ENCODE measurements at regions not wholly inside any gene's neighbourhood (a gene's known extent, or its start where the extent isn't known, plus 50 kb on each side); places are given as distances from the start of the nearest gene placed in this dataset.

DNA sequence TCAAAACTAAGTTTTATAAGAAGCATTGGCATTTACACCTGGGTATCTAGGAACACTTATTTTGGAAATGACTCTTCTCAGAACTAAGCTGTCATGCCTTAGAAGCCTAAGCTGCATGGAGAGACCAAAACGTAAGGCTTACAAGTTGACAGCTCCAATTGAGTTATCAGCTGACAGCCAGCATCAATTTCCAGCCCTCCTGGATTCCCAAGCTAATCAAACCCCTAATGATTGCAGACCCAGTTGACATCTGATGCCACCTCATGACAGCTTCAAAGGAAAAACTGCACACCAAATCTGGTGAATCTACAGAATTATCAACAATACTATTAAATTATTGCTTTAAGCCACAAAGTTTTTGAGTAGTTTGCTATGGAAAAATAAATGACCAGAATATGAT is 187.6 kb upstream of the PRMT6 start:
- Histone ChIP-seq H2AFZ (ENCODE audit: insufficient read depth, low read depth, low read length, poor library complexity, severe bottlenecking) (no peak overlapping the region), H3K4me1 (ENCODE audit: control insufficient read depth in 2 of 2, insufficient read depth in 2 of 2, low read length in 2 of 2) (no peaks in the 10 kb centered on the region), H3K27ac (ENCODE audit: low read length in 2 of 2) (no peak overlapping the region), H3K4me2 (replicated peaks; ENCODE audit: low read depth, low read length, poor library complexity, severe bottlenecking) (no peak overlapping the region), H3K9ac (ENCODE audit: low read length) (no peak overlapping the region), H3K36me3 (replicated peaks in 1 of 2; ENCODE audit: control extremely low read depth in 1 of 2, control insufficient read depth in 1 of 2, extremely low read depth in 1 of 2, insufficient read depth in 2 of 2, low read length in 1 of 2) (no peaks in the 10 kb centered on the region), H4K20me1 (ENCODE audit: control insufficient read depth, insufficient read depth, low read length, poor library complexity, severe bottlenecking) (no peaks in the 10 kb centered on the region), H3K79me2 (ENCODE audit: control insufficient read depth, insufficient read depth, low read length) (no peaks in the 10 kb centered on the region), H3K27me3 (replicated peaks in 1 of 4; ENCODE audit: control extremely low read depth in 1 of 4, control insufficient read depth in 3 of 4, insufficient read depth in 4 of 4, low read length in 3 of 4) (no peaks in the 10 kb centered on the region), H3K4me3 (ENCODE audit: control extremely low read depth in 1 of 5, extremely low read depth in 1 of 5, insufficient read depth in 1 of 5, low read depth in 2 of 5, low read length in 4 of 5) (no peak overlapping the region), H3K9me3 (ENCODE audit: control extremely low read depth in 1 of 3, control insufficient read depth in 2 of 3, insufficient read depth in 1 of 3, low read length in 2 of 3) (no peaks in the 10 kb centered on the region)
- intact Hi-C loops (cut with micrococcal nuclease), result no loop called here
- ATAC-seq (ENCODE audit: low read depth), result no peak
- Mint-ChIP-seq H3K9me3 (ENCODE audit: insufficient read depth) (peaks cover 5% of the 10 kb centered on the region), H3K4me1 (no peaks in the 10 kb centered on the region), H3K27me3 (no peaks in the 10 kb centered on the region), H3K4me3 (no peak overlapping the region), H3K27ac (no peak overlapping the region)
- POLR2A ChIA-PET, result no interaction called here
- no peak for TF ChIP-seq EZH2 (IDR thresholded peaks at IDR 0.05; ENCODE audit: borderline replicate concordance, insufficient read depth, low read depth, low read length, poor library complexity, severe bottlenecking)
- TF ChIP-seq, protein P1, sequence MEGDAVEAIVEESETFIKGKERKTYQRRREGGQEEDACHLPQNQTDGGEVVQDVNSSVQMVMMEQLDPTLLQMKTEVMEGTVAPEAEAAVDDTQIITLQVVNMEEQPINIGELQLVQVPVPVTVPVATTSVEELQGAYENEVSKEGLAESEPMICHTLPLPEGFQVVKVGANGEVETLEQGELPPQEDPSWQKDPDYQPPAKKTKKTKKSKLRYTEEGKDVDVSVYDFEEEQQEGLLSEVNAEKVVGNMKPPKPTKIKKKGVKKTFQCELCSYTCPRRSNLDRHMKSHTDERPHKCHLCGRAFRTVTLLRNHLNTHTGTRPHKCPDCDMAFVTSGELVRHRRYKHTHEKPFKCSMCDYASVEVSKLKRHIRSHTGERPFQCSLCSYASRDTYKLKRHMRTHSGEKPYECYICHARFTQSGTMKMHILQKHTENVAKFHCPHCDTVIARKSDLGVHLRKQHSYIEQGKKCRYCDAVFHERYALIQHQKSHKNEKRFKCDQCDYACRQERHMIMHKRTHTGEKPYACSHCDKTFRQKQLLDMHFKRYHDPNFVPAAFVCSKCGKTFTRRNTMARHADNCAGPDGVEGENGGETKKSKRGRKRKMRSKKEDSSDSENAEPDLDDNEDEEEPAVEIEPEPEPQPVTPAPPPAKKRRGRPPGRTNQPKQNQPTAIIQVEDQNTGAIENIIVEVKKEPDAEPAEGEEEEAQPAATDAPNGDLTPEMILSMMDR (IDR thresholded peaks at IDR 0.05), result no peak
- no peak for DNase-seq
- 33% methylated on average over 1 of the region's 1 CpG for WGBS (ENCODE audit: insufficient coverage)
- CTCF ChIA-PET, result no interaction called here

DNA sequence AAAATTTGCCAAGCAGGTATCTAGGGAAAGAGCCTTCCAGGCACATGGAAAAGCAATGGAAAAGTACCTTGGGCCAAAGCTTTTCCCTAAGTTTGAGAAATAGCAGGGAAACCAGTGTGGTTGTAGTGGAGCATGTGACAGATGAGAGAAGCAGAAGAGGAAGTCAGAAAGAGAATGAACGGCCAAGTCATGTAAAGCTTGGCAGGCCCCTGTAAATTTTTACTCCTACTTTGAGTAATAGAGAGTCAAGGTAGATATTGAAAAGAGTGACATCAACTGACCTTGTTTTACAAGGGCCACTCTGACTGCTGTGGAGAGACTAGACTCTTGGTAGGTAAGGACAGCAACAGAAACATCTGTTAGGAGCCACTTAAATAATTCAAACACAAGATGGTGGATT is 180.9 kb upstream of the PRMT6 start:
- no peak overlapping the region for H3K4me3 ChIP-seq (ENCODE audit: control extremely low read depth in 1 of 5, extremely low read depth in 1 of 5, insufficient read depth in 1 of 5, low read depth in 2 of 5, low read length in 4 of 5)
- Mint-ChIP-seq H3K4me1 (no peaks in the 10 kb centered on the region), H3K27me3 (no peaks in the 10 kb centered on the region), H3K4me3 (no peak overlapping the region), H3K27ac (no peak overlapping the region), H3K9me3 (ENCODE audit: insufficient read depth) (no peaks in the 10 kb centered on the region)
- TF ChIP-seq, protein P1 (IDR thresholded peaks at IDR 0.05), result no peak
- TF ChIP-seq EZH2 (IDR thresholded peaks at IDR 0.05; ENCODE audit: borderline replicate concordance, insufficient read depth, low read depth, low read length, poor library complexity, severe bottlenecking), result no peak
- no peak overlapping the region for H3K27ac ChIP-seq (ENCODE audit: low read length in 2 of 2)
- no peak for DNase-seq
- H4K20me1 ChIP-seq (ENCODE audit: control insufficient read depth, insufficient read depth, low read length, poor library complexity, severe bottlenecking), result no peaks in the 10 kb centered on the region
- H3K4me1 ChIP-seq (ENCODE audit: control insufficient read depth in 2 of 2, insufficient read depth in 2 of 2, low read length in 2 of 2), result no peaks in the 10 kb centered on the region
- H3K9me3 ChIP-seq (ENCODE audit: control extremely low read depth in 1 of 3, control insufficient read depth in 2 of 3, insufficient read depth in 1 of 3, low read length in 2 of 3), result no peaks in the 10 kb centered on the region
- 13% methylated on average over 1 of the region's 1 CpG for WGBS (ENCODE audit: insufficient coverage)
- ATAC-seq (ENCODE audit: low read depth), result no peak
- peaks cover 0 to 5% (median 0%) of the 10 kb centered on the region in 4 experiments for H3K27me3 ChIP-seq (replicated peaks in 1 of 4; ENCODE audit: control extremely low read depth in 1 of 4, control insufficient read depth in 3 of 4, insufficient read depth in 4 of 4, low read length in 3 of 4)
- H3K36me3 ChIP-seq (replicated peaks in 1 of 2; ENCODE audit: control extremely low read depth in 1 of 2, control insufficient read depth in 1 of 2, extremely low read depth in 1 of 2, insufficient read depth in 2 of 2, low read length in 1 of 2), result no peaks in the 10 kb centered on the region
- intact Hi-C loops (cut with micrococcal nuclease), result no loop called here
- ChIA-PET POLR2A (no interaction called here), CTCF (no interaction called here)
- no peak overlapping the region for H3K4me2 ChIP-seq (replicated peaks; ENCODE audit: low read depth, low read length, poor library complexity, severe bottlenecking)
- no peaks in the 10 kb centered on the region for H3K79me2 ChIP-seq (ENCODE audit: control insufficient read depth, insufficient read depth, low read length)
- H2AFZ ChIP-seq (ENCODE audit: insufficient read depth, low read depth, low read length, poor library complexity, severe bottlenecking), result no peak overlapping the region
- H3K9ac ChIP-seq (ENCODE audit: low read length), result no peak overlapping the region
